Gastroesophageal sphincter (tissue), 3 donors: ENCODE measurements at regions not wholly inside any gene's neighbourhood (a gene's known extent, or its start where the extent isn't known, plus 50 kb on each side); places are given as distances from the start of the nearest gene placed in this dataset.

Source experiments
- EP300 ChIP-seq: sonication (generic); formaldehyde crosslinking; IDR thresholded peaks from one replicate; pipeline ENCODE4 v1.6.1; 2017; ENCODE audit warnings: antibody characterized with exemption, mild to moderate bottlenecking
- POLR2A ChIP-seq, 2 donors: fragments of 450-650 bp; IDR thresholded peaks; one replicate each; pipeline ENCODE4 v1.6.1; 2017; ENCODE audit warnings: antibody characterized with exemption in 2 of 2, mild to moderate bottlenecking in 2 of 2, moderate library complexity in 1 of 2
- POLR2AphosphoS5 ChIP-seq: sonication (generic); formaldehyde crosslinking; IDR thresholded peaks from one replicate; pipeline ENCODE4 v1.6.1; 2017; ENCODE audit warnings: antibody characterized with exemption
- TF ChIP-seq, protein P1 (sequence below), 4 experiments: fragments of 200-600 bp in 2 of 4; fragments of 450-650 bp in 2 of 4; sonication (generic) in 1 of 4; IDR thresholded peaks; one replicate each; pipeline ENCODE4 v1.5.1; 2017 to 2019; ENCODE audit warnings: antibody characterized with exemption in 4 of 4, mild to moderate bottlenecking in 2 of 4, moderate library complexity in 2 of 4

DNA sequence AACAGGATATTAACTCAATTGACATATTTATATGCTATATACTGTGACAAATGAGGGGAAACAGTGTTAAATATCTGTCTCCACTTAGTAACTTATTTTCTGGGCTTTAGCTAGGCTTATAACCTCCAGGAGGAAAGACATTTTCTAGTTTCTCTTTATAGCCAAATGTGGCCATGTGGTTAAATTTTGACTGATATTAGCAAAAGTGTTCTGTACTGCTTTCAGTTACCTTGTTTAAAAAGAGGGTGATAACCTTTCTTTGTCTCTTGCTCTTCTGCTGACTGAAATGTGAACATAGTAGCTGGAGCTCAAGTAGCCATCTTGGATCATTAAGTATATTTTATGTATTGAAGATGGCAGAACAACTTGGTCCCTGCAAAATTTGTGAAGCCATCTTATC lies 253.7 kb downstream of the PDHA2 start:
- TF ChIP-seq, protein P1, sequence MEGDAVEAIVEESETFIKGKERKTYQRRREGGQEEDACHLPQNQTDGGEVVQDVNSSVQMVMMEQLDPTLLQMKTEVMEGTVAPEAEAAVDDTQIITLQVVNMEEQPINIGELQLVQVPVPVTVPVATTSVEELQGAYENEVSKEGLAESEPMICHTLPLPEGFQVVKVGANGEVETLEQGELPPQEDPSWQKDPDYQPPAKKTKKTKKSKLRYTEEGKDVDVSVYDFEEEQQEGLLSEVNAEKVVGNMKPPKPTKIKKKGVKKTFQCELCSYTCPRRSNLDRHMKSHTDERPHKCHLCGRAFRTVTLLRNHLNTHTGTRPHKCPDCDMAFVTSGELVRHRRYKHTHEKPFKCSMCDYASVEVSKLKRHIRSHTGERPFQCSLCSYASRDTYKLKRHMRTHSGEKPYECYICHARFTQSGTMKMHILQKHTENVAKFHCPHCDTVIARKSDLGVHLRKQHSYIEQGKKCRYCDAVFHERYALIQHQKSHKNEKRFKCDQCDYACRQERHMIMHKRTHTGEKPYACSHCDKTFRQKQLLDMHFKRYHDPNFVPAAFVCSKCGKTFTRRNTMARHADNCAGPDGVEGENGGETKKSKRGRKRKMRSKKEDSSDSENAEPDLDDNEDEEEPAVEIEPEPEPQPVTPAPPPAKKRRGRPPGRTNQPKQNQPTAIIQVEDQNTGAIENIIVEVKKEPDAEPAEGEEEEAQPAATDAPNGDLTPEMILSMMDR (IDR thresholded peaks at IDR 0.05), result no peak
- TF ChIP-seq POLR2AphosphoS5, result no peak
- TF ChIP-seq EP300, result no peak
- no peak for TF ChIP-seq POLR2A (IDR thresholded peaks at IDR 0.05)
